ENCODE measurements at regions not wholly inside any gene's neighbourhood (a gene's known extent, or its start where the extent isn't known, plus 50 kb on each side); places are given as distances from the start of the nearest gene placed in this dataset.

DNA sequence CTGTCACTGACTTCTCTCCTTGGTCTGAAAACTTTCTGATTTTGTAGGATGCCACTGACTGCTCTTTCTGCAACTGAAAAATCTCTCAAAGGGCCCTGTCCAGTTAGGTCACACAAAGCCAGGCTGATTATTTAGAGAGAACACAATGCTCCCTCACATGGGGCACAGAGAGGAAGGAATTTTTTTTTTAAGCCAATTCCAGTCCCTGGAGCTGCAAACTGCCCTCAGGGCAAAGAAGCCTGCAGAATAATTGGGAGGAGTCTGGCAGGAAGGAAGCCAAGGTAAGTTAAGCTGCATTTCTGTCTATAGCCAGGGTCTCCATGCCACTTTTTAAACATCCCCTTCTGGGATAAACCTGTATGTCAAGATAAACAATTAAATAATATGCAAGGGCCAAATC, 305.5 kb downstream of the ZSWIM6 start:
- Histone ChIP-seq H3K9me3 (no peaks in the 10 kb centered on the region), H3K27ac (no peak overlapping the region), H3K36me3 (no peaks in the 10 kb centered on the region), H3K4me3 (no peak overlapping the region), H3K4me1 (peaks cover 0 to 5% (median 0%) of the 10 kb centered on the region in 4 donors), H3K27me3 (no peaks in the 10 kb centered on the region)
- DNase-seq (no peak), ATAC-seq (no peak)
- TF ChIP-seq, protein P1, sequence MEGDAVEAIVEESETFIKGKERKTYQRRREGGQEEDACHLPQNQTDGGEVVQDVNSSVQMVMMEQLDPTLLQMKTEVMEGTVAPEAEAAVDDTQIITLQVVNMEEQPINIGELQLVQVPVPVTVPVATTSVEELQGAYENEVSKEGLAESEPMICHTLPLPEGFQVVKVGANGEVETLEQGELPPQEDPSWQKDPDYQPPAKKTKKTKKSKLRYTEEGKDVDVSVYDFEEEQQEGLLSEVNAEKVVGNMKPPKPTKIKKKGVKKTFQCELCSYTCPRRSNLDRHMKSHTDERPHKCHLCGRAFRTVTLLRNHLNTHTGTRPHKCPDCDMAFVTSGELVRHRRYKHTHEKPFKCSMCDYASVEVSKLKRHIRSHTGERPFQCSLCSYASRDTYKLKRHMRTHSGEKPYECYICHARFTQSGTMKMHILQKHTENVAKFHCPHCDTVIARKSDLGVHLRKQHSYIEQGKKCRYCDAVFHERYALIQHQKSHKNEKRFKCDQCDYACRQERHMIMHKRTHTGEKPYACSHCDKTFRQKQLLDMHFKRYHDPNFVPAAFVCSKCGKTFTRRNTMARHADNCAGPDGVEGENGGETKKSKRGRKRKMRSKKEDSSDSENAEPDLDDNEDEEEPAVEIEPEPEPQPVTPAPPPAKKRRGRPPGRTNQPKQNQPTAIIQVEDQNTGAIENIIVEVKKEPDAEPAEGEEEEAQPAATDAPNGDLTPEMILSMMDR (IDR thresholded peaks at IDR 0.05): no peak
- no peak for TF ChIP-seq POLR2A (IDR thresholded peaks at IDR 0.05)
- intact Hi-C loops (cut with DNase I): no loop called here

DNA sequence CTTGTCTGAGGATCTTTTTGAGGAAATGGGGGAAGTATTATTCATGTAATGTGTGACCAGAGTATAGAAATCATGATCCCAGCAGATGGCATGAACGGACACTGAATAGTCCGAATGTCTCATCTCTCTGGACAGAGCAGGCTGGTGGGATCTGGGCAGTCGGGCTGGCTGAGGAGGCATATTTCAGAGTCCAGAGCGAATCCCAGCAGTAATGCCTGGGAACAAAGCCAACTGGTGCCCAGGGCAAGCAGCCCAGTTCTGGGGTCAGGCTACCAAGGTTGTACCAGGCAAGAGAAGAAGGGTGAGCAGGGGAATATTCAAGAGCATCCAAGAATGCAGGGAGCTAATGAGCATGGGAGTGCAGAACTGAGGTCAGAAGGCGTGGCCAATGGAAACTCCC, 306.4 kb downstream of the ZSWIM6 start:
- ATAC-seq: peak; percentile 88 to 99 (median 95)
- TF ChIP-seq, protein P1 (IDR thresholded peaks at IDR 0.05): no peak
- TF ChIP-seq POLR2A (IDR thresholded peaks at IDR 0.05): no peak

DNA sequence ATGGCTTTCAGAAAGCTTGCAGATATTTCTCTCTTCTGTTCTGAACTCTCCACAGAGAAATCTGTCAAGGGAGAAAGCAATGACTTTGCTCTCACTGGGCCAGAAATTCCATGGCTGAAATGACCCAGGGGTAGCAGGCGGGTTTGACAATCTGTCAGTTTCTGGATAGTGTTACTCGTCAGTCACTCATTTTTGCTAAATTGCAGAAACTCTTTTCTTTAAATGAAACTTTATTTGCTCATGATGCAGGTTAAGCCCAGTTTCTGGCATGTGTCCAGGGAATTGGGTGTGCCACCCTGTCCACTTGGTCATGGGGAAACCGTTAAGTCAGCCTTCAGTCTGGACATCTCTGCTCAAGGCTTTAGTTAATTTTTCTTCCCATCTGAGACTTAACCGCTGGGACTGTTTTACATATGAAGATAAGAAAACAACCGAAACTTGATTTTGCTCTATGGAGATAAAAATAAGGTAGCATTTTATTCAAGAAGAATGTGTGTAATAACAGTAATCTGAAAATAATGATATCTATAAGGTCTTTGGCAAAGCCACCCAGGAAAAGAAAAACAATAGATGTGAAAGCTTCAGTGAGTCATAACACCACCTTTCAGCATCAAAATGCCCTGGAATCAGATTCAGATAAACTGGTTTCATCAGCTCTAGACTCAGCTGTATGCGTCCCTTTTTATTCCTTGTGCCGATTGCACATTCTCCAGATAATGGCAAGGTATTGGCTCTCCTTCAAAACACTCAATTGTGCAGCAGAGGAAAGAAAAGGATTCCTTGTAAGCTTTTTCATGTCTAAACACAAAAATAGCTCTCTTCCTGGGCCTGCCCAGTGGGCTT, 308.3 kb downstream of the ZSWIM6 start:
- Histone ChIP-seq H3K4me1 (peaks cover 0 to 5% (median 0%) of the 10 kb centered on the region in 4 donors), H3K27me3 (no peaks in the 10 kb centered on the region), H3K9me3 (no peaks in the 10 kb centered on the region), H3K36me3 (no peaks in the 10 kb centered on the region), H3K27ac (no peak overlapping the region), H3K4me3 (no peak overlapping the region)
- TF ChIP-seq POLR2A (IDR thresholded peaks at IDR 0.05): no peak
- TF ChIP-seq, protein P1 (IDR thresholded peaks at IDR 0.05): no peak
- intact Hi-C loops (cut with DNase I): loop anchor here in 1 of 2 donors (10.0 kb wide), 1 partner anchor 306 kb away; the partner anchor contains the start of gene ZSWIM6
- DNase-seq (no peak), ATAC-seq (no peak)
- WGBS (ENCODE audit: insufficient coverage, low coverage, low lambda C conversion rate, missing lambda C conversion rate): 81% methylated on average over 7 of the region's 7 CpGs

More for the DNA sequence above, 306.4 kb downstream of the ZSWIM6 start:
- peak; percentile 62 to 79 (median 74) for DNase-seq
- no peaks in the 10 kb centered on the region for H3K36me3 ChIP-seq
- H3K4me1 ChIP-seq: peaks cover 0 to 5% (median 0%) of the 10 kb centered on the region in 4 donors
- H3K27ac ChIP-seq: no peak overlapping the region
- 62% methylated on average over 4 of the region's 5 CpGs for WGBS (ENCODE audit: insufficient coverage, low coverage, low lambda C conversion rate, missing lambda C conversion rate)
- no peak overlapping the region for H3K4me3 ChIP-seq
- intact Hi-C loops (cut with DNase I): no loop called here
- H3K27me3 ChIP-seq: no peaks in the 10 kb centered on the region
- no peaks in the 10 kb centered on the region for H3K9me3 ChIP-seq

DNA sequence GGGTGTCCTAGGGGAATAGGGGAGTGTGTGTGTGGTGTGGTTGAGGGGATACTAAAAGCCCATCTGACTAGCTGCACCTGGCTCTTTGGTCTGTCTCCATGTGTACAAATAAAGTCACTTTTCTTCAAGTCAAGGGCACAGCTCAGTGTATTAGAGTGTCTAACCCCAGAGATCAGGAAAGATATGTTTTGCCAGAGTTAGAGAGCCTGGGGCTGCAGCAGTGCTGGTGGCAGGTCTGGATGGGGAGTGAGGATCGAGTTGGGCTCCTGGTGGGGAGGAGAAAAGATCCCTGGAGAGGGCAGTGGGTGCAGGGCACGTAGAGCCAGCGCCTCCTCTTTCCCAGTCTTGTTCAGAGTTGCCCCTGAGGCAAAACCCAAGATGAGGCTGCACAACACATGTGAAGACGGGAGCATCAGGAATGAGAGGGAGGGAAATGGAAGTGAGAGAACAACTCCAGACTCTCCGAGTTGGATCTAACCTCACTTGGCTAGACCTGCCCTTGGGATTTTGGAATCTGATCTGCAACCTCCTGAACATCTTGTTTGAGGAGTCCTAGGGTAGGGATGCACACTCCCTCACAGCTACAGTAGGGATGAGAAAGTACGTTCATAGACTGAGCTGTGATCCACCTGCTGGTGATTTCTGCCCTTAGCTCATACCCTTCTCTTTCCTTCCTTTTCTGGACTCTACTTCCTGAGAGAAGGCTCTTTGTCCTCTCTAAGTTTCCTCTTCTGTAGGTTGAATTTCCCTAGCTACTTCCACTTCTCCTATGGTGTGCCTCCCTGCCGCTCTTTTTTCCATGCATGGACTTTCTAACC, 309.9 kb downstream of the ZSWIM6 start:
- WGBS (ENCODE audit: insufficient coverage, low coverage, low lambda C conversion rate, missing lambda C conversion rate): 64% methylated on average over 7 of the region's 7 CpGs
- intact Hi-C loops (cut with DNase I): loop anchor here in 1 of 2 donors (10.0 kb wide), 1 partner anchor 307 kb away; the partner anchor contains the start of gene ZSWIM6
- Histone ChIP-seq H3K4me1 (peaks cover 0 to 5% (median 0%) of the 10 kb centered on the region in 4 donors), H3K36me3 (no peaks in the 10 kb centered on the region), H3K9me3 (no peaks in the 10 kb centered on the region), H3K27ac (no peak overlapping the region), H3K27me3 (no peaks in the 10 kb centered on the region), H3K4me3 (no peak overlapping the region)
- TF ChIP-seq, protein P1 (IDR thresholded peaks at IDR 0.05): peak in 2 of 4 donors; percentile 10 to 19
- TF ChIP-seq POLR2A (IDR thresholded peaks at IDR 0.05): no peak
- DNase-seq: no peak
- peak in 3 of 4 donors; percentile 42 to 53 (median 44) for ATAC-seq
